SK-N-SH treated with all-trans-retinoic acid at 6 μM for 48 hours (cell line): ENCODE measurements at regions not wholly inside any gene's neighbourhood (a gene's known extent, or its start where the extent isn't known, plus 50 kb on each side); places are given as distances from the start of the nearest gene placed in this dataset.

Experiments used
- ATAC-seq: fragments of 200-7000 bp; cut with Tn5 transposase; 3 replicates; pipeline ENCODE4 v1.9.1; 2020; ENCODE audit warnings: mild to moderate bottlenecking, moderate library complexity
- ARNTL ChIP-seq: fragments of 450-650 bp; formaldehyde crosslinking; IDR thresholded peaks from 2 replicates; pipeline ENCODE4 v1.5.0; 2020; ENCODE audit warnings: low read depth, mild to moderate bottlenecking, moderate library complexity, borderline replicate concordance
- BACH2 ChIP-seq: fragments of 250-450 bp; sonication (Bioruptor Pico); IDR thresholded peaks from 2 replicates; pipeline ENCODE4 v1.9.0; 2021; ENCODE audit warnings: mild to moderate bottlenecking, borderline replicate concordance
- CSDC2 ChIP-seq: fragments of 250-450 bp; sonication (Bioruptor Pico); IDR thresholded peaks from 2 replicates; pipeline ENCODE4 v1.5.0; 2020; ENCODE audit warnings: mild to moderate bottlenecking, moderate library complexity
- ESRRG ChIP-seq: fragments of 250-450 bp; sonication (Bioruptor Pico); IDR thresholded peaks from 2 replicates; pipeline ENCODE4 v1.6.1; 2021; ENCODE audit warnings: mild to moderate bottlenecking
- GLIS3 ChIP-seq: fragments of 250-450 bp; sonication (Bioruptor Pico); IDR thresholded peaks from 2 replicates; pipeline ENCODE4 v1.5.0; 2020; ENCODE audit warnings: mild to moderate bottlenecking, moderate library complexity
- ISL1 ChIP-seq: fragments of 250-450 bp; sonication (Bioruptor Pico); IDR thresholded peaks from 2 replicates; pipeline ENCODE4 v2.1.2; 2022; ENCODE audit warnings: mild to moderate bottlenecking, moderate library complexity
- OSR1 ChIP-seq: fragments of 250-450 bp; sonication (Bioruptor Pico); IDR thresholded peaks from 2 replicates; pipeline ENCODE4 v1.8.0; 2022; ENCODE audit warnings: moderate library complexity, mild to moderate bottlenecking, inconsistent platforms
- PATZ1 ChIP-seq: fragments of 250-450 bp; sonication (Bioruptor Pico); IDR thresholded peaks from 2 replicates; pipeline ENCODE4 v1.8.0; 2020; ENCODE audit warnings: mild to moderate bottlenecking, moderate library complexity, borderline replicate concordance
- POU6F1 ChIP-seq: fragments of 250-450 bp; sonication (Bioruptor Pico); IDR thresholded peaks from 2 replicates; pipeline ENCODE4 v1.8.0; 2021; ENCODE audit warnings: low read depth, mild to moderate bottlenecking, moderate library complexity, borderline replicate concordance
- PPARA ChIP-seq: fragments of 250-450 bp; sonication (Bioruptor Pico); IDR thresholded peaks from 2 replicates; pipeline ENCODE4 v1.5.0; 2020; ENCODE audit warnings: mild to moderate bottlenecking, borderline replicate concordance
- RARB ChIP-seq: fragments of 250-450 bp; sonication (Bioruptor Pico); IDR thresholded peaks from 2 replicates; pipeline ENCODE4 v1.8.0; 2021; ENCODE audit warnings: mild to moderate bottlenecking, moderate library complexity
- SNAI2 ChIP-seq: fragments of 250-450 bp; sonication (Bioruptor Pico); IDR thresholded peaks from 2 replicates; pipeline ENCODE4 v1.5.0; 2020; ENCODE audit warnings: mild to moderate bottlenecking, moderate library complexity
- TCF4 ChIP-seq: fragments of 250-450 bp; sonication (Bioruptor Pico); IDR thresholded peaks from 2 replicates; pipeline ENCODE4 v1.8.0; 2021; ENCODE audit warnings: mild to moderate bottlenecking, moderate library complexity, borderline replicate concordance
- TOX ChIP-seq: fragments of 250-450 bp; sonication (Bioruptor Pico); IDR thresholded peaks from 2 replicates; pipeline ENCODE4 v1.8.0; 2021; ENCODE audit warnings: mild to moderate bottlenecking, moderate library complexity, borderline replicate concordance
- TSHZ2 ChIP-seq: fragments of 250-450 bp; sonication (Bioruptor Pico); IDR thresholded peaks from 2 replicates; pipeline ENCODE4 v1.5.0; 2020; ENCODE audit warnings: mild to moderate bottlenecking, moderate library complexity
- ZC3H10 ChIP-seq: fragments of 250-450 bp; sonication (Bioruptor Pico); IDR thresholded peaks from 2 replicates; pipeline ENCODE4 v1.5.1; 2021; ENCODE audit warnings: mild to moderate bottlenecking, moderate library complexity
- ZFP3 ChIP-seq: fragments of 250-450 bp; sonication (Bioruptor Pico); IDR thresholded peaks from 2 replicates; pipeline ENCODE4 v1.5.0; 2020; ENCODE audit warnings: mild to moderate bottlenecking, moderate library complexity
- ZFP30 ChIP-seq: fragments of 450-650 bp; formaldehyde crosslinking; IDR thresholded peaks from 2 replicates; pipeline ENCODE4 v1.5.0; 2022; ENCODE audit warnings: mild to moderate bottlenecking, moderate library complexity
- ZNF565 ChIP-seq: fragments of 450-650 bp; formaldehyde crosslinking; conservative IDR thresholded peaks from 2 replicates; pipeline ENCODE4 v1.5.0; 2020; ENCODE audit warnings: low read depth, mild to moderate bottlenecking, moderate library complexity
- ZNF70 ChIP-seq: fragments of 450-650 bp; formaldehyde crosslinking; IDR thresholded peaks from 2 replicates; pipeline ENCODE4 v1.5.0; 2020; ENCODE audit warnings: mild to moderate bottlenecking, moderate library complexity
- ZNF8 ChIP-seq: fragments of 450-650 bp; formaldehyde crosslinking; IDR thresholded peaks from 2 replicates; pipeline ENCODE4 v1.5.0; 2020; ENCODE audit warnings: mild to moderate bottlenecking, moderate library complexity
- TF ChIP-seq, protein P1 (sequence below): fragments of 250-450 bp; sonication (Bioruptor Pico); IDR thresholded peaks from 2 replicates; pipeline ENCODE4 v1.5.1; 2020; ENCODE audit warnings: low read depth, mild to moderate bottlenecking, moderate library complexity
- TF ChIP-seq, protein P2 (sequence below): fragments of 250-450 bp; sonication (Bioruptor Pico); IDR thresholded peaks from 2 replicates; pipeline ENCODE4 v1.5.1; 2021; ENCODE audit warnings: mild to moderate bottlenecking, moderate library complexity

- no peak for ATAC-seq
- TF ChIP-seq, protein P1, sequence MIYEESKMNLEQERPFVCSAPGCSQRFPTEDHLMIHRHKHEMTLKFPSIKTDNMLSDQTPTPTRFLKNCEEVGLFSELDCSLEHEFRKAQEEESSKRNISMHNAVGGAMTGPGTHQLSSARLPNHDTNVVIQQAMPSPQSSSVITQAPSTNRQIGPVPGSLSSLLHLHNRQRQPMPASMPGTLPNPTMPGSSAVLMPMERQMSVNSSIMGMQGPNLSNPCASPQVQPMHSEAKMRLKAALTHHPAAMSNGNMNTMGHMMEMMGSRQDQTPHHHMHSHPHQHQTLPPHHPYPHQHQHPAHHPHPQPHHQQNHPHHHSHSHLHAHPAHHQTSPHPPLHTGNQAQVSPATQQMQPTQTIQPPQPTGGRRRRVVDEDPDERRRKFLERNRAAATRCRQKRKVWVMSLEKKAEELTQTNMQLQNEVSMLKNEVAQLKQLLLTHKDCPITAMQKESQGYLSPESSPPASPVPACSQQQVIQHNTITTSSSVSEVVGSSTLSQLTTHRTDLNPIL = no peak
- TF ChIP-seq PATZ1 (CRISPR knock-in tag) (no peak), ZFP30 (no peak), ZNF70 (no peak), OSR1 (CRISPR knock-in tag) (no peak), SNAI2 (no peak), ZNF8 (CRISPR knock-in tag) (no peak), POU6F1 (no peak), ISL1 (CRISPR knock-in tag) (no peak), ZNF565 (CRISPR knock-in tag) (no peak), RARB (CRISPR knock-in tag) (no peak), ZC3H10 (no peak), BACH2 (no peak), GLIS3 (no peak), PPARA (CRISPR knock-in tag) (no peak), TCF4 (no peak), TOX (CRISPR knock-in tag) (no peak), ESRRG (no peak), CSDC2 (CRISPR knock-in tag) (no peak)
- TF ChIP-seq, protein P2, sequence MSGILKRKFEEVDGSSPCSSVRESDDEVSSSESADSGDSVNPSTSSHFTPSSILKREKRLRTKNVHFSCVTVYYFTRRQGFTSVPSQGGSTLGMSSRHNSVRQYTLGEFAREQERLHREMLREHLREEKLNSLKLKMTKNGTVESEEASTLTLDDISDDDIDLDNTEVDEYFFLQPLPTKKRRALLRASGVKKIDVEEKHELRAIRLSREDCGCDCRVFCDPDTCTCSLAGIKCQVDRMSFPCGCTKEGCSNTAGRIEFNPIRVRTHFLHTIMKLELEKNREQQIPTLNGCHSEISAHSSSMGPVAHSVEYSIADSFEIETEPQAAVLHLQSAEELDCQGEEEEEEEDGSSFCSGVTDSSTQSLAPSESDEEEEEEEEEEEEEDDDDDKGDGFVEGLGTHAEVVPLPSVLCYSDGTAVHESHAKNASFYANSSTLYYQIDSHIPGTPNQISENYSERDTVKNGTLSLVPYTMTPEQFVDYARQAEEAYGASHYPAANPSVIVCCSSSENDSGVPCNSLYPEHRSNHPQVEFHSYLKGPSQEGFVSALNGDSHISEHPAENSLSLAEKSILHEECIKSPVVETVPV (CRISPR knock-in tag) = no peak
Observed at GRCh38 chr3:193944518-193944884, 191.4 kb upstream of the HES1 start.

DNA sequence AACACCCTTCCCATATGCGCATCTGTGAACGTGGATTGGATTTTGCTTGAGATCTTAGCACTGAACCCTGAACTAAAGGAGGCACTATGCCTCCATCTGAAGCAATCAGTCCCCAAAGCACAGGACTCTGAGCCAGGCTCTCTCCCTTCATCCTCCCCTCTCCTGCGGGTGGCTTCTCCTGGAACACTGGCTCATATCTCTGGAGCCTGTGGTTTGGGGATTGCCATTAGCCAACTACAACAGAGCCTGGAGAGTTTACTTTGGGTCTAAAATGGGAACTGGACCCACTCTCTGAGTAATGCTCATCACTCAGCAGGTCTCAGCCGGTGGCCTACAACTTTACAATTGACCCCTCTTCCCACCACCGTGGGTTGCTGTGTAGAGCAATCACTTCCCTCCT lies 190.8 kb upstream of the HES1 start:
- no peak for ATAC-seq
- no peak for TF ChIP-seq PPARA (CRISPR knock-in tag)
- TF ChIP-seq ESRRG = no peak
- no peak for TF ChIP-seq TCF4
- TF ChIP-seq ZNF8 (CRISPR knock-in tag) = no peak
- no peak for TF ChIP-seq SNAI2
- TF ChIP-seq, protein P2 (CRISPR knock-in tag) = no peak
- no peak for TF ChIP-seq TSHZ2
- no peak for TF ChIP-seq ZC3H10
- no peak for TF ChIP-seq POU6F1
- TF ChIP-seq ZFP3 (CRISPR knock-in tag) = no peak
- no peak for TF ChIP-seq ZFP30
- no peak for TF ChIP-seq ZNF70
- TF ChIP-seq RARB (CRISPR knock-in tag) = no peak
- TF ChIP-seq ZNF565 (CRISPR knock-in tag) = no peak
- TF ChIP-seq TOX (CRISPR knock-in tag) = no peak
- no peak for TF ChIP-seq GLIS3
- TF ChIP-seq ARNTL (CRISPR knock-in tag) = no peak
- no peak for TF ChIP-seq OSR1 (CRISPR knock-in tag)
- TF ChIP-seq BACH2 = no peak
- no peak for TF ChIP-seq ISL1 (CRISPR knock-in tag)
